ENCODE measurements at regions not wholly inside any gene's neighbourhood (a gene's known extent, or its start where the extent isn't known, plus 50 kb on each side); places are given as distances from the start of the nearest gene placed in this dataset.
"Not testable (repeated sequence)": the region's sequence is repeated elsewhere in the genome, so short reads cannot be mapped to it uniquely, and the experiment has no call there.

DNA sequence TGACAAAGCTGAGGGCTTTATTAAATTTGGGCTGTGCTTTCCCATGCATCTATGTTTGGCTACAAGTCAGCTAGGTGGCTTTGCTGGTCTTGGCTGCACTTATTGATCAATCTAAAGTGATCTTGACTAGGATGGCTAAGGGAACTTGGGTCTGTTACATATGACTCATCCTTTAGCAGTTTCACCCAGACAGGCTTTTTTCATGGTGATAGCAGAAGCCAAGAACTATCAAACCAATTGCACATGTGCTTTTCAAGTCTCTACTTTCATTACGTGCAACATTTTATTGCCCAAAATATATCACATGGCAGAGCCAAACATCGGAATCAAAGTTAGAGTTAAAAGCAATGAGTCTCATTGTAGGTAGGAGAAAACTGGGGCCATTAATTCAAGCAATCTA is 626.3 kb downstream of the TENT5A start:
- peak; percentile 2 for DNase-seq
- Mint-ChIP-seq H3K4me3 (no peak overlapping the region), H3K27ac (no peak overlapping the region), H3K36me3 (ENCODE audit: low read depth) (no peaks in the 10 kb centered on the region), H3K27me3 (ENCODE audit: insufficient read depth) (no peaks in the 10 kb centered on the region), H3K9me3 (no peaks in the 10 kb centered on the region), H3K4me1 (ENCODE audit: low read depth) (peaks cover 6% of the 10 kb centered on the region; the same call in 1 of the 2 replicates)
- TF ChIP-seq, protein P1, sequence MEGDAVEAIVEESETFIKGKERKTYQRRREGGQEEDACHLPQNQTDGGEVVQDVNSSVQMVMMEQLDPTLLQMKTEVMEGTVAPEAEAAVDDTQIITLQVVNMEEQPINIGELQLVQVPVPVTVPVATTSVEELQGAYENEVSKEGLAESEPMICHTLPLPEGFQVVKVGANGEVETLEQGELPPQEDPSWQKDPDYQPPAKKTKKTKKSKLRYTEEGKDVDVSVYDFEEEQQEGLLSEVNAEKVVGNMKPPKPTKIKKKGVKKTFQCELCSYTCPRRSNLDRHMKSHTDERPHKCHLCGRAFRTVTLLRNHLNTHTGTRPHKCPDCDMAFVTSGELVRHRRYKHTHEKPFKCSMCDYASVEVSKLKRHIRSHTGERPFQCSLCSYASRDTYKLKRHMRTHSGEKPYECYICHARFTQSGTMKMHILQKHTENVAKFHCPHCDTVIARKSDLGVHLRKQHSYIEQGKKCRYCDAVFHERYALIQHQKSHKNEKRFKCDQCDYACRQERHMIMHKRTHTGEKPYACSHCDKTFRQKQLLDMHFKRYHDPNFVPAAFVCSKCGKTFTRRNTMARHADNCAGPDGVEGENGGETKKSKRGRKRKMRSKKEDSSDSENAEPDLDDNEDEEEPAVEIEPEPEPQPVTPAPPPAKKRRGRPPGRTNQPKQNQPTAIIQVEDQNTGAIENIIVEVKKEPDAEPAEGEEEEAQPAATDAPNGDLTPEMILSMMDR (IDR thresholded peaks at IDR 0.05) = no peak

DNA sequence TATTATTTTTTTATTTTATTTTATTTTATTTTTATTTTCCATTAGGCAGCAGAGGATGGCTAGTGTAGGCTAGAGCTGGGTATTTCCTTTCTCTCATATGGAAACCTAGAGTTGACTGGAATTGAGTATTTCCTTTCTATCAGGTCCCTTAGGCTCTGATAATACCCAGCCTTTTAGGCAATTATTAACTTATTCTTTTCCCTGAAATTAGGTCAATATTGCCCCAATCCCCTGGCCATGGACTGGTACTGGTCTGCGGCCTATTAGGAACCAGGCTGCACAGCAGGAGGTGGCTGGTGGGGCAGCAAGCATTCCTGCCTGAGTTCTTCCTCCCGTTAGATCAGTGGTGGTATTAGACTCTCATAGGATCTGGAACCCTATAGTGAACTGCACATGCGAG is 632.2 kb downstream of the TENT5A start:
- no peak overlapping the region for H3K27ac Mint-ChIP-seq
- H3K4me1 Mint-ChIP-seq (ENCODE audit: low read depth) = no peaks in the 10 kb centered on the region

GRCh38 chr6:81105998-81106397 is 646.5 kb downstream of the TENT5A start:
- no peaks in the 10 kb centered on the region for H3K4me1 Mint-ChIP-seq (ENCODE audit: low read depth)
- no peaks in the 10 kb centered on the region for H3K9me3 Mint-ChIP-seq
- no peaks in the 10 kb centered on the region for H3K36me3 Mint-ChIP-seq (ENCODE audit: low read depth)
- H3K27me3 Mint-ChIP-seq (ENCODE audit: insufficient read depth) = no peaks in the 10 kb centered on the region
- no peak for DNase-seq
- TF ChIP-seq, protein P1 (IDR thresholded peaks at IDR 0.05) = peak; percentile 48
- no peak overlapping the region for H3K27ac Mint-ChIP-seq
- H3K4me3 Mint-ChIP-seq = no peak overlapping the region

More for the DNA sequence above, 632.2 kb downstream of the TENT5A start:
- H3K27me3 Mint-ChIP-seq (ENCODE audit: insufficient read depth) = no peaks in the 10 kb centered on the region
- TF ChIP-seq, protein P1 (IDR thresholded peaks at IDR 0.05) = no peak
- H3K9me3 Mint-ChIP-seq = no peaks in the 10 kb centered on the region
- no peak for DNase-seq
- H3K4me3 Mint-ChIP-seq = no peak overlapping the region
- H3K36me3 Mint-ChIP-seq (ENCODE audit: low read depth) = no peaks in the 10 kb centered on the region; the same call in 1 of the 2 replicates

DNA sequence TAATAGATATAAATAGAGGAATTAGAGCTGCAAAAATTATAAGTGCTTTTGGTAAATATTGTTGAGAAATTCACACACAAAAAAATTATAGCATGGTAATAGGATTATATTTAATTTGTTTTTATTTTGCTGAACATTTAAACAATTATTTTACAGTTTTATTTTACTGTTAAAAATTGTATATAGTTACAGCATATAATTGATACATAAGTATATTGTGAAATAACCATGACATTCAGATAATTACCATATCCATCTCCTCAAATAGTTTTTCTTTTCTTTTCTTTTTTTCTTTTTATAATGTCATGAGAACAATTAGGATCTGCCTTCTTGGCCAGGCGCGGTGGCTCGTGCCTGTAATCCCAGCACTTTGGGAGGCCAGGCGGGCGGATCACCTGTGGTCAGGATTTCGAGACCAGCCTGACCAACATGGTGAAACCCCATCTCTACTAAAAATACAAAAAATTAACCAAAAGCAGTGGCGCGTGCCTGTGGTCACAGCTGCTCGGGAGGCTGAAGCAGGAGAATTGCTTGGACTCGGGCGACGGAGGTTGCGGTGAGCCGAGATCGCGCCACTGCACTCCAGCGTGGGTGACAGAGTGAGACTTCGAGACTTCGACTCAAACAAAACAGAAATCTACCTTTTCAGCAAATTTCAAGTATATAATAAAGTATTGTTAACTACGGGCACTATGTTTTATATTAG is 654.2 kb downstream of the TENT5A start:
- Mint-ChIP-seq H3K4me1 (ENCODE audit: low read depth) (peaks cover 6% of the 10 kb centered on the region; the same call in 1 of the 2 replicates), H3K9me3 (no peaks in the 10 kb centered on the region; the same call in 1 of the 2 replicates), H3K36me3 (ENCODE audit: low read depth) (peaks cover 3% of the 10 kb centered on the region; the same call in 1 of the 2 replicates), H3K27me3 (ENCODE audit: insufficient read depth) (no peaks in the 10 kb centered on the region), H3K27ac (no peak overlapping the region), H3K4me3 (no peak overlapping the region)
- DNase-seq = no peak
- TF ChIP-seq, protein P1 (IDR thresholded peaks at IDR 0.05) = no peak

DNA sequence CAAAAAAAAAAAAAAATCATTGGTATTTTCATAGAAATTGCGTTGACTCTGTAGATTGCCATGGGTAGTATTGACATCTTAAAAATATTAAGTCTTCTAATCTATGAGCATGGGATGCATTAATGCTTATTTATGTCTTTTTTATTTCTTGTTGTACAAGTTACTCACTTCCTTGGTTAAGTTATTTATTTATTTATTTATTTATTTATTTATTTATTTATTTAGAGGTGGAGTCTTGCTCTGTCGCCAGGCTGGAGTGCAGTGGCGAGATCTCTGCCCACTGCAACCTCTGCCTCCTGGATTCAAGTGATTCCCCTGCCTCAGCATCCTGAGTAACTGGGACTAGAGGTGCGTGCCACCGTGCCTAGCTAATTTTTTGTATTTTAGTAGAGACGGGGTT is 656.0 kb downstream of the TENT5A start:
- not testable (repeated sequence) for H3K4me3 Mint-ChIP-seq; H3K27ac Mint-ChIP-seq; H3K4me1 Mint-ChIP-seq (ENCODE audit: low read depth); H3K9me3 Mint-ChIP-seq; H3K36me3 Mint-ChIP-seq (ENCODE audit: low read depth); H3K27me3 Mint-ChIP-seq (ENCODE audit: insufficient read depth); DNase-seq

DNA sequence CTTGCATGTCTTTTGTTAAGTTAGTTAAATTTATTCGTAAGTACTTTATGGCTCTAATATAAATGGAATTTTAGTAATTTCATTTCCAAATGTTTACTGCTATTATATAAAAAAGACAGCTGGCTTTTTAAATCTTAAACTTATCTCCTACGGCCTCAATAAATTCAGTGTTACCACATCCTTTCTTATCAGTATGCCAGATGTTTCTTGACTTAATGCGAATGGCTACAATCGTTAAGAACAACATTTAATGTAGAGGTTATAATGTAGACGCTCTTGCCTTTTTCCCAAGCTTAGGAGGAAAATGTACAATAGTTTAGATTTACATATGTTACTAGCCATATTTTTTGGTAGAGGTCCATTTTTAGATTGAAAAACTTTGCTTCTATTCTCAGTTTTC is 659.4 kb downstream of the TENT5A start:
- no peak overlapping the region for H3K27ac Mint-ChIP-seq
- TF ChIP-seq, protein P1 (IDR thresholded peaks at IDR 0.05) = no peak
- peaks cover 5% of the 10 kb centered on the region; the same call in 1 of the 2 replicates for H3K36me3 Mint-ChIP-seq (ENCODE audit: low read depth)
- no peak for DNase-seq
- no peaks in the 10 kb centered on the region; the same call in 1 of the 2 replicates for H3K27me3 Mint-ChIP-seq (ENCODE audit: insufficient read depth)
- no peaks in the 10 kb centered on the region; the same call in 1 of the 2 replicates for H3K9me3 Mint-ChIP-seq
- peaks cover 6% of the 10 kb centered on the region; the same call in 1 of the 2 replicates for H3K4me1 Mint-ChIP-seq (ENCODE audit: low read depth)
- H3K4me3 Mint-ChIP-seq = no peak overlapping the region
